ENCODE measurements at regions not wholly inside any gene's neighbourhood (a gene's known extent, or its start where the extent isn't known, plus 50 kb on each side); places are given as distances from the start of the nearest gene placed in this dataset.

DNA sequence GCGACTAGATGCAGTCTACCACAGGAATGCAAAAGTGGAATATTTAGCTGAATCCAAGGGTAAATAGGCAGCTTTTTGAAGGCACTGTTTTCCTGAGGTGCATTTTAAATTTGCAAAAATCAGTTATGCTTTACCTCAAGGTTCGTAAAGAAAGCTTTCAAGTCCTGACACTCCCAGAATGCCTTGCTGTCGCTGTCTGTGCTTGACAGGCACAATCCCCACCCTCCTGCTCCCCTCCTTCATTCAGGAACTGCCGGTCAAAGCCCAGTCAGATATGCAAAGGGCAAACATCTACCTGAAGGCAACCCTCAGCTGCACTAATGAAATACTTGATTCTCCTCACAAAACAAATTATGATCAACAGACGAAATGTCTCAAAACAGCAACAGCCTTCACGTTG lies 97.4 kb upstream of the DDX18 start:
- TF ChIP-seq, protein P1, sequence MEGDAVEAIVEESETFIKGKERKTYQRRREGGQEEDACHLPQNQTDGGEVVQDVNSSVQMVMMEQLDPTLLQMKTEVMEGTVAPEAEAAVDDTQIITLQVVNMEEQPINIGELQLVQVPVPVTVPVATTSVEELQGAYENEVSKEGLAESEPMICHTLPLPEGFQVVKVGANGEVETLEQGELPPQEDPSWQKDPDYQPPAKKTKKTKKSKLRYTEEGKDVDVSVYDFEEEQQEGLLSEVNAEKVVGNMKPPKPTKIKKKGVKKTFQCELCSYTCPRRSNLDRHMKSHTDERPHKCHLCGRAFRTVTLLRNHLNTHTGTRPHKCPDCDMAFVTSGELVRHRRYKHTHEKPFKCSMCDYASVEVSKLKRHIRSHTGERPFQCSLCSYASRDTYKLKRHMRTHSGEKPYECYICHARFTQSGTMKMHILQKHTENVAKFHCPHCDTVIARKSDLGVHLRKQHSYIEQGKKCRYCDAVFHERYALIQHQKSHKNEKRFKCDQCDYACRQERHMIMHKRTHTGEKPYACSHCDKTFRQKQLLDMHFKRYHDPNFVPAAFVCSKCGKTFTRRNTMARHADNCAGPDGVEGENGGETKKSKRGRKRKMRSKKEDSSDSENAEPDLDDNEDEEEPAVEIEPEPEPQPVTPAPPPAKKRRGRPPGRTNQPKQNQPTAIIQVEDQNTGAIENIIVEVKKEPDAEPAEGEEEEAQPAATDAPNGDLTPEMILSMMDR (IDR thresholded peaks at IDR 0.05) = no peak
- no peak for TF ChIP-seq POLR2A (IDR thresholded peaks at IDR 0.05)
